ENCODE measurements at regions not wholly inside any gene's neighbourhood (a gene's known extent, or its start where the extent isn't known, plus 50 kb on each side); places are given as distances from the start of the nearest gene placed in this dataset.

DNA sequence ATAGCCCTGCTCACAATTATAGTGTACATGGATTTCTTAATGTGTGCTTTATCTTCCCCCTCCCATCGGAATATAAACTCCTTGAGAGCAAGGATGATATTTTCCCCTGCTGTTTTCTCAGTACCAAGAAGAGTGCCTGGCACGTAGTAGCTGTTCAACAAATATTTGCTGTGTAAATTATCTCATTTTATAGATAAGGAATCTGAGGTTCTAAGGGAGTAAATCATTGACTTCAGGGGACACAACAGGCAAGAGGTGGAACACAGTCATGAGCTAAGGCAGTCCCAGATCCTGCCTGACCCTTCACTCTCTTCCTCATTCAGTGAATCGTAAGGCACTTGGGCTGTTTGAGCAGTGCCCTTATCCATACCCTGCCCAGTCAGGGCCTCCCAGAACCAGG, 187.3 kb upstream of the TNP1 start (continued):
- TF ChIP-seq ETS1 (IDR thresholded peaks at IDR 0.05) (no peak), CREB1 (CRISPR knock-in tag; IDR thresholded peaks at IDR 0.05; ENCODE audit: low read depth) (no peak)
- TF ChIP-seq, protein P1, sequence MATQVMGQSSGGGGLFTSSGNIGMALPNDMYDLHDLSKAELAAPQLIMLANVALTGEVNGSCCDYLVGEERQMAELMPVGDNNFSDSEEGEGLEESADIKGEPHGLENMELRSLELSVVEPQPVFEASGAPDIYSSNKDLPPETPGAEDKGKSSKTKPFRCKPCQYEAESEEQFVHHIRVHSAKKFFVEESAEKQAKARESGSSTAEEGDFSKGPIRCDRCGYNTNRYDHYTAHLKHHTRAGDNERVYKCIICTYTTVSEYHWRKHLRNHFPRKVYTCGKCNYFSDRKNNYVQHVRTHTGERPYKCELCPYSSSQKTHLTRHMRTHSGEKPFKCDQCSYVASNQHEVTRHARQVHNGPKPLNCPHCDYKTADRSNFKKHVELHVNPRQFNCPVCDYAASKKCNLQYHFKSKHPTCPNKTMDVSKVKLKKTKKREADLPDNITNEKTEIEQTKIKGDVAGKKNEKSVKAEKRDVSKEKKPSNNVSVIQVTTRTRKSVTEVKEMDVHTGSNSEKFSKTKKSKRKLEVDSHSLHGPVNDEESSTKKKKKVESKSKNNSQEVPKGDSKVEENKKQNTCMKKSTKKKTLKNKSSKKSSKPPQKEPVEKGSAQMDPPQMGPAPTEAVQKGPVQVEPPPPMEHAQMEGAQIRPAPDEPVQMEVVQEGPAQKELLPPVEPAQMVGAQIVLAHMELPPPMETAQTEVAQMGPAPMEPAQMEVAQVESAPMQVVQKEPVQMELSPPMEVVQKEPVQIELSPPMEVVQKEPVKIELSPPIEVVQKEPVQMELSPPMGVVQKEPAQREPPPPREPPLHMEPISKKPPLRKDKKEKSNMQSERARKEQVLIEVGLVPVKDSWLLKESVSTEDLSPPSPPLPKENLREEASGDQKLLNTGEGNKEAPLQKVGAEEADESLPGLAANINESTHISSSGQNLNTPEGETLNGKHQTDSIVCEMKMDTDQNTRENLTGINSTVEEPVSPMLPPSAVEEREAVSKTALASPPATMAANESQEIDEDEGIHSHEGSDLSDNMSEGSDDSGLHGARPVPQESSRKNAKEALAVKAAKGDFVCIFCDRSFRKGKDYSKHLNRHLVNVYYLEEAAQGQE (IDR thresholded peaks at IDR 0.05; ENCODE audit: unreplicated experiment) = no peak

DNA sequence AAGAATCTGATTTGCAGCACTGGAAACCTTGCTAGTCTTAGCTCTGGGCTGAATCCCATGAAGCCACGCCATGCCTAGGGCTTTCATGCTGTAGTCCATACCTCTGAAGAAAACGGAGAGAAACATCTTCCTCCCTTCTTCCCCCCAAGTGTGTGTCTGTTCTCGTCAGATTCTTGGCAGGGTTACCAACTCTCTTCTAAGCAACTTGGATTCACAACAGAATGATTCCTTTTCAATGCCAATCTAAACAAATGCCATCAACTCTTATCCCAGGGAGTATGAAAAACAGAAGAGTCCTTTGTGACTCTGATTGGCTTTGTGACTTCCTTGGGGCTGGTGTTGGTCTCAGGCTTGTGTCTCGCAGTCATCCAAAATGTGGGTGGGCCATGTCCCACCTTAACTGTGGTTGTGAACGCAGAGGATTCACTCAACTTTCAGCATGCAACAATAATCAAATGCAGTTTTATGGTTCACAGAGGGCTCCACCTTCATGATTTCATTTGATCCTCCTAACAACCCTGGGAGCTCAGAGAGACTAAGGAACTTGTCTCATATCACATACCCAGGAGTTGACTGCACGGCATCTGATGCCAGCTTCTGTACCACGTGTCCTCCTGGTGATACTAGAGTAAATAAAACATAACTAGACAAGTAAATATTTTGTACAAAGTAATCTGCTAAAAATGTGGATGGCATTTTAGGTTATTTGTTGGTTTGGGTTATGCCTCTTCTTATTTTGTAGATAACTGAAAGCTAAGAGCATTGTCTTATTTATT, 186.0 kb upstream of the TNP1 start:
- no peaks in the 10 kb centered on the region for H3K4me1 ChIP-seq (ENCODE audit: insufficient read depth)
- ATAC-seq (no peak), DNase-seq (ENCODE audit: low spot score) (no peak)
- no peak overlapping the region for H3K4me3 ChIP-seq
- no peaks in the 10 kb centered on the region for H3K79me2 ChIP-seq (replicated peaks; ENCODE audit: insufficient read depth)
- no peaks in the 10 kb centered on the region for H3F3A ChIP-seq (replicated peaks; ENCODE audit: low read depth)
- no peaks in the 10 kb centered on the region for H3K27me3 ChIP-seq (ENCODE audit: insufficient read depth)
- no peaks in the 10 kb centered on the region for H3K36me3 ChIP-seq (ENCODE audit: insufficient read depth)
- no peak overlapping the region for H3K4me2 ChIP-seq
- no peaks in the 10 kb centered on the region for H3K36me3 Mint-ChIP-seq (ENCODE audit: low read depth)
- H2AFZ ChIP-seq = no peak overlapping the region
- no peak overlapping the region for H3K27ac ChIP-seq (ENCODE audit: low read depth)
- no peaks in the 10 kb centered on the region for H4K20me1 ChIP-seq (replicated peaks; ENCODE audit: insufficient read depth)
- no peaks in the 10 kb centered on the region; the same call in 2 of the 3 replicates for H3K9me3 Mint-ChIP-seq
- no peak overlapping the region for H3K27ac Mint-ChIP-seq
- no peak overlapping the region for H3K4me3 Mint-ChIP-seq
- peaks cover 3% of the 10 kb centered on the region for H3K27me3 Mint-ChIP-seq (ENCODE audit: insufficient read depth, low read depth, poor library complexity)
- H3K4me1 Mint-ChIP-seq = peaks cover 9% of the 10 kb centered on the region
- peaks cover 5% of the 10 kb centered on the region; the same call in 1 of the 2 replicates for H3K9me2 ChIP-seq (ENCODE audit: insufficient read depth)
- no peak for TF ChIP-seq STAT1 (IDR thresholded peaks at IDR 0.05; ENCODE audit: unreplicated experiment)
- no peak for TF ChIP-seq EZH2 (IDR thresholded peaks at IDR 0.05; ENCODE audit: low read depth, unreplicated experiment)
- no peak for TF ChIP-seq CTCF (conservative IDR thresholded peaks at IDR 0.05; ENCODE audit: low read depth in 2 of 2)
- no peak for TF ChIP-seq CREB1 (CRISPR knock-in tag; IDR thresholded peaks at IDR 0.05; ENCODE audit: low read depth)
- TF ChIP-seq, protein P1 (IDR thresholded peaks at IDR 0.05; ENCODE audit: unreplicated experiment) = no peak
- TF ChIP-seq NANOG (IDR thresholded peaks at IDR 0.05; ENCODE audit: borderline replicate concordance) = no peak
